Mucosa of gallbladder (tissue), 1 donor: ENCODE measurements at regions not wholly inside any gene's neighbourhood (a gene's known extent, or its start where the extent isn't known, plus 50 kb on each side); places are given as distances from the start of the nearest gene placed in this dataset.
"Not testable (repeated sequence)": the region's sequence is repeated elsewhere in the genome, so short reads cannot be mapped to it uniquely, and the experiment has no call there.

Source experiments
- DNase-seq: peaks from one replicate; pipeline ENCODE4 v3.0.0-alpha.2; 2020; ENCODE audit warnings: low spot score
- donor health status: DM: no; HTN: no; CAD: no.

GRCh38 chr6:12509060-12509459 is 207.5 kb upstream of the PHACTR1 start:
- no peak for DNase-seq

DNA sequence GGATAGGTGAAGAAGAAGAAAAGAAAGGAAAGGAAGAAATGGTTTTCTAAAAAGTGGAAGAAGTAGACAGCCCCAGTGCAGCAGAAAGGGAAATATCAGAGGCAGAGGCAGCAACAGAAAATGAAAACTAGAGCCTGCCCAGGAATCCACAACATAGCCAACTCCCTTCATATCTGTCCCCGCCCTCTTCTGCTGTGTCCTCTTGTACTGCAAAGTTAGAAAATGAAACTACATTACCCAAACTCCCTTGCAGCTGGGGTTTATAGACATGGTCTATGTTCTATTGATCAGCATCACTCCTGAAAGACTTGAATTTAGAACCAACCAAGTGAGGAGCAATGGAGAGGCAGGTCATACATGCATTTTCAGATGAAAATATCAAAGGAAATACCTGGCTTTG is 200.5 kb upstream of the PHACTR1 start:
- DNase-seq, result peak; percentile 30

DNA sequence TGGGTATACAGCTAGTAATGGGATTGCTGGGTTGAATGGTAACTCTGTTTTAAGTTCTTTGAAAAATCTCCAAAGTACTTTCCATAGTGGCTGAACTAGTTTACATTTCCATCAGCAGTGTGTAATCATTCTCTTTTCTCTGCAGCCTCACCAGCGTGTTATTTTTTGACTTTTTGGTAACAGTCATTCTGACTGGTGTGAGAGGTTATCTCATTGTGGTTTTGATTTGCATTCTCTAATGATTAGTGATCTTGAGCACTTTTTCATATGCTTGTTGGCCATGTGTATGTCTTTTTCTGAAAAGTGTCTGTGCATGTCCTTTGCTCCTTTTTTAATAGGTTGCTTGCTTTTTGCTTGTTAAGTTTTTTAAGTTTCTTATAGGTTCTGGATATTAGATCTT is 194.2 kb upstream of the PHACTR1 start:
- DNase-seq, result no peak

- no peak for DNase-seq
These were observed 192.8 kb upstream of the PHACTR1 start for GRCh38 chr6:12523726-12524125.

DNA sequence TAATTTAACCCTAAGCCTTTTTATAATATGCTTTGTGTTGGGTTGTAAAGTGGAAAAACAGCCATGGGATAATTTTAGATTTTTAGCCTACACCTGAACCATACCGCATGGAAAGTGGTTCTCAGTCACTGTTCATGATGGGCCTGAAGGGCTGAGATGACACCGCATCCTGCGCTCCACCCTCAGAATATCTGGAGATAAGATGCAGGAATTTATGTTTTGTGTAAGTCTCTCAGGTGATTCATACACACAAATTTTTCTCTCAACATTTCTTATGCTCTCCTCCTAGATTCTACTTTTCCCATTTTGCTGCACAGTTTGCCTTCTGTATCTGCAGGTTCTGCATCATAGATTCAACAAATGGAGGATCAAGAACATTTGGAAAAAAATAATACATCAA is 191.3 kb upstream of the PHACTR1 start:
- DNase-seq, result no peak

DNA sequence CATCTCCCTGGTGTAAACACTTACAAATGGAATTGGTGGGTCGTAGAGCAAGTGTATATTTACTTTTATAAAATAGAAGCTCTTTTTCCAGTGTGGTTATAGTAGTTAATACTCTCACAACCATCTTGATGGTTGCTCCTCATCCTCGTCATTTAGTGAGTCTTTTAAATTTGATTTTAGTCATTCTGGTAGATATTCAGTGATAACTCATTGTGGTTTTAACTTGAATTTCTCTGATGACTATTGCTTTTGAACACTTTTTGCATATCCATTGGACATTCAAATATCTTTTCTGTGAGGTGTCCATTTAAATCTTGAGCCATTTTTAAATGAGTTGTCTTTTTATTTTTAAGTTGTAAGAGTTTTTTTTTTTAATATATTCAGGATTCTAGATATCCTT is 189.2 kb upstream of the PHACTR1 start:
- no peak for DNase-seq

GRCh38 chr6:12528136-12528535 is 188.4 kb upstream of the PHACTR1 start:
- DNase-seq, result no peak

- DNase-seq, result no peak
These were observed 187.8 kb upstream of the PHACTR1 start for GRCh38 chr6:12528581-12529363.

- no peak for DNase-seq
These were observed 187.1 kb upstream of the PHACTR1 start for GRCh38 chr6:12529364-12530019.

DNA sequence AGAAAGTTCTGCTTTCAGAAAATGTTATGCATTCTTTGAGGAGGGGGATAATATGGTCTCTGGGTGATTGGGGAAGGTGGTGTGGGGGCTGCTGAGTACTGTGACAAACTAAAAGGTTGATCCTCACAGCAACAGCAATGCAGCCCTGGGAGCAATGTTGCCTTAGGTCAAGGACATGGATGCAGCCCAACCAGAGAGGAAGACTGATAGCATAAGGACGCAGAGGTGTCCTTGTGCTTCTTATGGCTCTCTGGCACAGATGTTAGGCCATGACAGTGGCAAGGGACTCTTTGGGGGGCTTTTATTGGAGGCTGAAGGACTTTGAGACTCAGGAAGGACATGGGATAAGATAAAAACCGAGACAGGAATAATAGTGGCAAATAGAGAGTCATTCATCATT is 186.2 kb upstream of the PHACTR1 start:
- DNase-seq, result no peak

DNA sequence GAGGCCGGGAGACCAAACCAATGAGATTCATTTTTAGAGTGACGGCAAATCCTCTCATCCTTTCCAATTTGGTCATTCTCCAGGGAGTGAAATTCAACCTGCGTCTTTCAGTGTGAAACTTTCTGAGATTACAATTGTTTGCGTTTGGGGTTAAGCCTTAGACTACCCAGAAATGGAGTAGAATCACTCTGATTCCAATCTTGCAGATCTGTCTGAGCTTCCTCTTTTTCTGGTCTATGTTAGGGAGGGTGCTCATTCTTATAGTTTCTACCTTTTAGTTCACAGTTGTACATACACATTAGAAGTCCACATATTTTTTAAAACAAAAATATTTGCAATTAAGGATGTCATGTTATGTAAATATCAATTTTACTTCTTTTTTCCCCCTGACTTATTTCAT is 183.0 kb upstream of the PHACTR1 start:
- DNase-seq, result no peak

DNA sequence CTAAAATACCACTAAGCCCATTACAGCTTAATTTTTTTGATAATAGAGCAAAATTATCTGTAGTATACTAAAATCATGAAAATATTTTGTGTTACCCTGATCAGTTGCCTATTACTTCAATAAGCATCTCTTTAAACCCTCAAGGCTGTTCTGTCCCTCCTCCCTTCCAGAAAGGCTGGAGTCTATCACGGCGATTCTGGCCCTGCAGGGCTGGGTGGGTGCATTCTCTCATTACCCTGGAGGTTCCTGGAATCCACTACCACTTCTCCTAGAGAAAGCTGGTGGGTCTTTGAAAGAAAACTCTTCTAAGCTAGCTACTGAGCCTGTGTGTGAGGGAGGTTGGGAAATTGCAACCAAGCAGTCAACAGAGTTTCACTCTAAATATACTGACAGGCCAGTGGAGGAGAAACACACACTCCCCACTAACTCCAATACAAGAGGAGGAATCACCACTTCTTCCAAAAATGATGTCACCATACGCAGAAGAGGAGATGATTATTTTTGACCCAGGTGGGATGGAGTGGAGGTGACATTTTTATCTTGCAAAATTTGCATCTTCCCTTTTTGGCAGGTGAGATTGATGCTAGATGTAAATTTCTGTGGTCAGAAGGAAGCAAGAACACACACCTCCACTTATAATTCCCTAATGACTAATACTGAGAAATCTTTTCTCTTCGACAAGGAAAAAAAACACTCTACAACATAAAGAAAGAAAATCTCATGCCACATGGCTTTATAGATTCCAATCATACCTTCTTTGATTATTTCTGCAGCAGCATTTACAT is 182.3 kb upstream of the PHACTR1 start:
- no peak for DNase-seq

GRCh38 chr6:12535586-12536314 is 180.8 kb upstream of the PHACTR1 start:
- DNase-seq, result no peak

DNA sequence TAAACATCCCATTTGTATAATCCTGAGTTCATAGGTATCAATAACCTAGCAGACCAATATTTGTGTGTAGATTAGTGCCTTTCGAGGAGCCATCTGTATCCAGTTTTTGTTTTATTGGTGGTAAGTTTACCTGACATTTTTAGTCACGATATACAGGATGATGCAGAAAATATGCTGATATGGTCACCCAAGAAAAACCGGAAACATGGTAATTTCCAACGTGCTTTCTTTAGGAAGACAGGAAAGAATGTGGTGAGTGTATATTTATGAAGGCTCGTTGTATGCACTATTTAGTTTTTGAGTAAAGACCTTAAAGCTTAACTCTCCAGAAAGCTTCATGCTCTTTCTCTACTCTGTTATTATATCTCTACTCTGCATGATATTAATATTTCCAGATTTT is 180.2 kb upstream of the PHACTR1 start:
- no peak for DNase-seq

GRCh38 chr6:12537389-12537788 is 179.2 kb upstream of the PHACTR1 start:
- no peak for DNase-seq

- peak; percentile 58 for DNase-seq
These were observed 177.6 kb upstream of the PHACTR1 start for GRCh38 chr6:12538881-12539357.

DNA sequence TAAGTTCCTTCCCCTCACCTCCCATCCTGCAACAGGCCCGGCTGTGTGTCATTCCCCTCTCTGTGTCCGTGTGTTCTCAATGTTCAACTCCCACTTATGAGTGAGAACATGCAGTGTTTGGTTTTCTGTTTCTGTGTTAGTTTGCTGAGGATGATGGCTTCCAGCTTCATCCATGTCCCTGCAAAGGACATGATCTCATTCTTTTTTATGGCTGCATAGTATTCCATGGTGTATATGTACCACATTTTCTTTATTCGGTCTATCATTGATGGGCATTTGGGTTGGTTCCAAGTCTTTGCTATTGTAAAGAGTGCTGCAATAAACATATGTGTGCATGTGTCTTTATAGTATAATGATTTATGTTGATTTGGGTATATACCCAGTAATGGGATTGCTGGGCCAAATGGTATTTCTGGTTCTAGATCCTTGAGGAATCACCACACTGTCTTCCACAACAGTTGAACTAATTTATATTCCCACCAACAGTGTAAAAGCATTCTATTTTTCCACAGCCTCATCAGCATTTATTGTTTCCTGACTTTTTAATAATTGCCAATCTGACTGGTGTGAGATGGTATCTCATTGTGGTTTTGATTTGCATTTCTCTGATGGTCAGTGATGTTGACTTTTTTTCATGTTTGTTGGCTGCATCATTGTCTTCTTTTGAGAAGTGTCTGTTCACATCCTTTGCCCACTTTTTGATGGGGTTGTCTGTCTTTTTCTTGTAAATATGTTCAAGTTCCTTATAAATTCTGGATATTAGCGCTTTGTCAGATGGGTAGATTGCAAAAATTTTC is 174.1 kb upstream of the PHACTR1 start:
- DNase-seq, result not testable (repeated sequence)

GRCh38 chr6:12543953-12544352 is 172.6 kb upstream of the PHACTR1 start:
- DNase-seq, result peak; percentile 81

- no peak for DNase-seq
These were observed 171.6 kb upstream of the PHACTR1 start for GRCh38 chr6:12544821-12545565.
